Uterus (tissue), 3 donors: ENCODE measurements at regions not wholly inside any gene's neighbourhood (a gene's known extent, or its start where the extent isn't known, plus 50 kb on each side); places are given as distances from the start of the nearest gene placed in this dataset.

Experiments
- DNase-seq, 2 donors: peaks; one replicate each; pipeline ENCODE4 v3.0.0-alpha.2; 2019 to 2020
- H3K27ac ChIP-seq, 2 donors: fragments of 200-600 bp; sonication (generic); 1 replicate in 1 of 2; 2 replicates in 1 of 2; pipeline ENCODE4 v1.5.1; 2016 to 2018
- H3K27me3 ChIP-seq, 2 donors: fragments of 200-600 bp; sonication (generic); one replicate each; pipeline ENCODE4 v1.5.1; 2018 to 2019; ENCODE audit warnings: control low read depth in 1 of 2
- H3K36me3 ChIP-seq, 2 donors: fragments of 200-600 bp; sonication (generic); one replicate each; pipeline ENCODE4 v1.5.1; 2019; ENCODE audit warnings: control low read depth in 1 of 2
- H3K4me1 ChIP-seq, 2 donors: fragments of 200-600 bp; sonication (generic); one replicate each; pipeline ENCODE4 v1.5.1; 2018 to 2019; ENCODE audit warnings: control low read depth in 1 of 2
- H3K4me3 ChIP-seq, 2 donors: fragments of 200-600 bp; sonication (generic); 1 replicate in 1 of 2; 2 replicates in 1 of 2; pipeline ENCODE4 v1.5.1; 2018 to 2019; ENCODE audit warnings: mild to moderate bottlenecking in 1 of 2
- H3K9me3 ChIP-seq, 2 donors: fragments of 200-600 bp; sonication (generic); one replicate each; pipeline ENCODE4 v1.5.1; 2019; ENCODE audit warnings: control low read depth in 1 of 2
- CTCF ChIP-seq, 4 experiments: fragments of 200-600 bp in 2 of 4; fragments of 450-650 bp in 2 of 4; sonication (generic) in 2 of 4; IDR thresholded peaks; one replicate each; pipeline ENCODE4 v1.5.1; 2016 to 2019; ENCODE audit warnings: antibody characterized with exemption in 4 of 4, mild to moderate bottlenecking in 2 of 4, moderate library complexity in 1 of 4
- POLR2A ChIP-seq, 2 donors: fragments of 450-650 bp; IDR thresholded peaks; one replicate each; pipeline ENCODE4 v1.6.1; 2016; ENCODE audit warnings: antibody characterized with exemption in 2 of 2, mild to moderate bottlenecking in 1 of 2, moderate library complexity in 1 of 2
- intact Hi-C: fragments of 100-400 bp; cut with DNase I; formaldehyde crosslinking; loops from one replicate; pipeline ENCODE4 v1.15.1; 2023; ENCODE audit warnings: low total_unique reads
- donor health status: DM: yes; HTN: yes; CAD: no.

GRCh38 chr13:50379584-50379983 is 364.3 kb downstream of the KCNRG start:
- Histone ChIP-seq H3K9me3 (no peaks in the 10 kb centered on the region), H3K4me3 (no peak overlapping the region), H3K36me3 (no peaks in the 10 kb centered on the region), H3K27ac (no peak overlapping the region), H3K4me1 (no peaks in the 10 kb centered on the region), H3K27me3 (no peaks in the 10 kb centered on the region)
- TF ChIP-seq POLR2A (IDR thresholded peaks at IDR 0.05) = no peak
- TF ChIP-seq CTCF (IDR thresholded peaks at IDR 0.05) = no peak
- no peak for DNase-seq
- intact Hi-C loops = no loop called here

GRCh38 chr13:50380905-50381304 is 365.7 kb downstream of the KCNRG start:
- TF ChIP-seq POLR2A (IDR thresholded peaks at IDR 0.05) = no peak
- TF ChIP-seq CTCF (IDR thresholded peaks at IDR 0.05) = no peak
- DNase-seq = no peak
- Histone ChIP-seq H3K27me3 (no peaks in the 10 kb centered on the region), H3K36me3 (no peaks in the 10 kb centered on the region), H3K9me3 (no peaks in the 10 kb centered on the region), H3K27ac (no peak overlapping the region), H3K4me3 (no peak overlapping the region), H3K4me1 (no peaks in the 10 kb centered on the region)
- intact Hi-C loops = no loop called here

GRCh38 chr13:50382511-50382910 is 367.3 kb downstream of the KCNRG start:
- Histone ChIP-seq H3K36me3 (no peaks in the 10 kb centered on the region), H3K4me1 (no peaks in the 10 kb centered on the region), H3K27ac (no peak overlapping the region), H3K9me3 (no peaks in the 10 kb centered on the region), H3K27me3 (no peaks in the 10 kb centered on the region), H3K4me3 (no peak overlapping the region)
- intact Hi-C loops = no loop called here
- DNase-seq = no peak
- TF ChIP-seq CTCF (IDR thresholded peaks at IDR 0.05) (no peak), POLR2A (IDR thresholded peaks at IDR 0.05) (no peak)

- H3K27me3 ChIP-seq = no peaks in the 10 kb centered on the region
Observed at GRCh38 chr13:50382951-50383350, 367.7 kb downstream of the KCNRG start.

GRCh38 chr13:50384724-50385123 is 369.5 kb downstream of the KCNRG start:
- no peak for DNase-seq
- no peak overlapping the region for H3K27ac ChIP-seq
- H3K4me3 ChIP-seq = no peak overlapping the region
- no peaks in the 10 kb centered on the region for H3K36me3 ChIP-seq
- no peaks in the 10 kb centered on the region for H3K9me3 ChIP-seq
- intact Hi-C loops = no loop called here
- no peaks in the 10 kb centered on the region for H3K4me1 ChIP-seq
- TF ChIP-seq CTCF (IDR thresholded peaks at IDR 0.05) (no peak), POLR2A (IDR thresholded peaks at IDR 0.05) (no peak)
- no peaks in the 10 kb centered on the region for H3K27me3 ChIP-seq

More at GRCh38 chr13:50382951-50383350, 367.7 kb downstream of the KCNRG start:
- no peaks in the 10 kb centered on the region for H3K4me1 ChIP-seq
- TF ChIP-seq CTCF (IDR thresholded peaks at IDR 0.05) (no peak), POLR2A (IDR thresholded peaks at IDR 0.05) (no peak)
- intact Hi-C loops = no loop called here
- H3K4me3 ChIP-seq = no peak overlapping the region
- no peak for DNase-seq
- H3K36me3 ChIP-seq = no peaks in the 10 kb centered on the region
- H3K9me3 ChIP-seq = no peaks in the 10 kb centered on the region
- H3K27ac ChIP-seq = no peak overlapping the region
